ENCODE measurements at regions not wholly inside any gene's neighbourhood (a gene's known extent, or its start where the extent isn't known, plus 50 kb on each side); places are given as distances from the start of the nearest gene placed in this dataset.

GRCh38 chr9:99412606-99413005 lies 190.5 kb downstream of the SEC61B start:
- Mint-ChIP-seq H3K27ac (no peak overlapping the region), H3K4me1 (ENCODE audit: low read depth) (peaks cover 35% of the 10 kb centered on the region), H3K27me3 (ENCODE audit: insufficient read depth) (peaks cover 6% of the 10 kb centered on the region), H3K9me3 (peaks cover 4% of the 10 kb centered on the region; the same call in 1 of the 2 replicates), H3K36me3 (ENCODE audit: low read depth) (0 out of 2 replicates have a peak, but pooled peaks cover 4% of the 10 kb centered on the region), H3K4me3 (no peak overlapping the region)
- no peak for DNase-seq
- no peak for TF ChIP-seq CTCF (IDR thresholded peaks at IDR 0.05)

- H3K4me3 Mint-ChIP-seq: no peak overlapping the region
- peaks cover 4% of the 10 kb centered on the region; the same call in 1 of the 2 replicates for H3K9me3 Mint-ChIP-seq
- peak overlapping the region; percentile 55; the same call in 1 of the 2 replicates for H3K27ac Mint-ChIP-seq
- H3K36me3 Mint-ChIP-seq (ENCODE audit: low read depth): 0 out of 2 replicates have a peak, but pooled peaks cover 4% of the 10 kb centered on the region
- peak; percentile 19 for DNase-seq
- H3K4me1 Mint-ChIP-seq (ENCODE audit: low read depth): peaks cover 40% of the 10 kb centered on the region
- TF ChIP-seq CTCF (IDR thresholded peaks at IDR 0.05): no peak
- H3K27me3 Mint-ChIP-seq (ENCODE audit: insufficient read depth): peaks cover 10% of the 10 kb centered on the region
These were observed 192.2 kb downstream of the SEC61B start for GRCh38 chr9:99414321-99414720.

- peaks cover 39% of the 10 kb centered on the region for H3K4me1 Mint-ChIP-seq (ENCODE audit: low read depth)
- peaks cover 3% of the 10 kb centered on the region; the same call in 1 of the 2 replicates for H3K27me3 Mint-ChIP-seq (ENCODE audit: insufficient read depth)
- no peak for DNase-seq
- H3K9me3 Mint-ChIP-seq: peaks cover 4% of the 10 kb centered on the region; the same call in 1 of the 2 replicates
- no peak for TF ChIP-seq CTCF (IDR thresholded peaks at IDR 0.05)
- no peak overlapping the region for H3K4me3 Mint-ChIP-seq
- no peak overlapping the region for H3K27ac Mint-ChIP-seq
- 0 out of 2 replicates have a peak, but pooled peaks cover 4% of the 10 kb centered on the region for H3K36me3 Mint-ChIP-seq (ENCODE audit: low read depth)
These were observed 193.5 kb downstream of the SEC61B start for GRCh38 chr9:99415606-99416005.

- peaks cover 4% of the 10 kb centered on the region; the same call in 1 of the 2 replicates for H3K9me3 Mint-ChIP-seq
- H3K36me3 Mint-ChIP-seq (ENCODE audit: low read depth): 0 out of 2 replicates have a peak, but pooled peaks cover 4% of the 10 kb centered on the region
- H3K4me1 Mint-ChIP-seq (ENCODE audit: low read depth): peaks cover 35% of the 10 kb centered on the region
- no peak overlapping the region for H3K4me3 Mint-ChIP-seq
- peak; percentile 26 for DNase-seq
- no peak for TF ChIP-seq CTCF (IDR thresholded peaks at IDR 0.05)
- H3K27me3 Mint-ChIP-seq (ENCODE audit: insufficient read depth): peaks cover 3% of the 10 kb centered on the region; the same call in 1 of the 2 replicates
- H3K27ac Mint-ChIP-seq: no peak overlapping the region
These were observed 193.9 kb downstream of the SEC61B start for GRCh38 chr9:99416007-99416406.

- no peak for TF ChIP-seq CTCF (IDR thresholded peaks at IDR 0.05)
- DNase-seq: no peak
- no peaks in the 10 kb centered on the region for H3K9me3 Mint-ChIP-seq
- no peaks in the 10 kb centered on the region for H3K36me3 Mint-ChIP-seq (ENCODE audit: low read depth)
- no peak overlapping the region for H3K27ac Mint-ChIP-seq
- H3K4me1 Mint-ChIP-seq (ENCODE audit: low read depth): peaks cover 26% of the 10 kb centered on the region
- peaks cover 3% of the 10 kb centered on the region; the same call in 1 of the 2 replicates for H3K27me3 Mint-ChIP-seq (ENCODE audit: insufficient read depth)
- H3K4me3 Mint-ChIP-seq: no peak overlapping the region
These were observed 197.0 kb downstream of the SEC61B start for GRCh38 chr9:99419070-99419469.
